ENCODE measurements at regions not wholly inside any gene's neighbourhood (a gene's known extent, or its start where the extent isn't known, plus 50 kb on each side); places are given as distances from the start of the nearest gene placed in this dataset.
"Not testable (repeated sequence)": the region's sequence is repeated elsewhere in the genome, so short reads cannot be mapped to it uniquely, and the experiment has no call there.

- no peak for DNase-seq
These were observed 266.3 kb upstream of the LINC00305 start for GRCh38 chr18:64415218-64415617.

DNA sequence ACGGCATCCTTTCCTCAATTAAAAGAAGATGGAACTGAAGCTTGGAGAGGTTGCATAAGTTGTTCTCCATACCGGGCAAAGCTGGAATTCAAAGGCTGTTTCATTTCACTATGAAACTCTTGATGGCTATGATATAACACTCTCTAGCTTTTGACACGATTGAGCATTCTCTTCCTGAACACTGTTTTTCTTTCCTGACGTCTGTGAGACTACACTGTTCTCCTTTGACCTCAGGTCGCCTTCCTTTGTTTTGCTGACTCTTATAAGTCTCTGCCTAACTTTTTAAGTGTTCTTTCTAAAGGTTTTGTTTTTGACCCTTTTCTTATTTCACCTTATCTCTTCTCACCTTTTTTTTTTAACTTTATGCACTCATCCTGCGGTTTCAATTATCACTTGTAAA lies 261.8 kb upstream of the LINC00305 start:
- DNase-seq, result no peak

DNA sequence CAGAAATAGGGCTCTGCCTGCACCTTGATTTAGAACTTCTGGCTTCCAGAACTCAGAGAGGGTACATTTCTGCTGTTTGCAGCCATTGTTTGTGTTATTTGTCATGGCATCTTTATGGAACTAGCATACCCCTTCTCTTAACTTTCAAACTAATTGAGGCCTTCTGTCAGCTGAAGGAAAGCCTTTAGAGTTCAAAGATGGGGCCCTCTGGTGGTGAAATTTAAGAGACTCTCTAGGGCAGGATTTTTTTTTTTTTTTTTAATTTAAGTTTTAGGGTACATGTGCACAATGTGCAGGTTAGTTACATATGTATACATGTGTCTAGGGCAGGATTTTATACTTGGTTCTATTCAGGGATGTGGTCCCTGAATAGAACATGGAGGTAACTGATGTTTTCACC lies 260.6 kb upstream of the LINC00305 start:
- no peak for DNase-seq

- no peak for DNase-seq
These were observed 258.7 kb upstream of the LINC00305 start for GRCh38 chr18:64407606-64408005.

DNA sequence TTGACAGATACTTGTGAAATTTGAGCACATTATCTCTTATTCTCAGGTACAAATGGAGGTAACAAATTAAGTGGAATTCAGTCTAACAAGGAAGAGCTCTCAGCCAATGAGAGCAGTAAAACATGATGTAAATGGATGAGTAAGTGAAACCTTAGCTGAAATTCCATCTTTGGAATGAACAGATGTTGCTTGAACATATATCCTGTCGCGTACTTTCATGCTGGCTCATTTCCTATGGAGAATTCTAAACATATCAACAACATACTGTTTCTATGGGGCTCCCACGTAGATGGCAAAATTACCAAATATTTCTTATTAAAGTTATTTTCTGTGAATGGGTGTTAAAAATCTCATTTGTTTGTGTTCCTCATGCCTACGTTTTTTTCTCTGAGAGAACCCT lies 256.3 kb upstream of the LINC00305 start:
- DNase-seq, result no peak

DNA sequence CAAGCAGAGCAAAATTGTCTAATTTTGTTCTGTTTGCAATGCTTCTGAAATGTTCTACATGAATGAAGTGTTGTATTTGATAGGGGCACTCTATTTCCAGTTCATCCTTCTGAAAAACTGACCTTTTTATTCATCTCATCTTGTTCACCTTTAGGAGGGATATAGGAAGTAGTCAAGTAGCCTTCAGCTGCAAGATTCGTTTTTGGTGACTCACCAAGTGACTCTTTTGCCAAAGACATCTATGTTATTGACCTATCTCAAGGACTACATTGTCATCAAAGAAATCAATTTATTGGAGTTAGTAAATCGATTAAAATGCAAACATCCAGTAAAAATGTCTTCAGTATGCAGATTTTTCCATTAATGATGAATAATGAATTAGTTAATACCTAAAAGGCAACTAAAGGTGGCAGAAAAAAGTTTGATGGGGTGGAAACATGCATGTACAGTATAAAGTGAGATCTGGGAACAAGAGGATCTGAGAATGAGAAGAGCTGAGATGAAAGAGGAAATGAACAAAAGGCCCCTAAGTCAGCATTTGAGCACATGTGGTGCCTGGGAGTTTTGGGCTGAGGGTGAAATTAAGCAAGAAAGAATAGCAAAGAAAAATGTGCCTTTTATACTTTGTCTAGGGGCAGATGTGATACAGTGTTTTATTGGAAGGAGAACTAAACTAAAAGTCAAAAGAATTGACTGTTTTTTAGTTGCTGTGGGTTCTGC lies 255.1 kb upstream of the LINC00305 start:
- no peak for DNase-seq

- no peak for DNase-seq
These were observed 253.7 kb upstream of the LINC00305 start for GRCh38 chr18:64402636-64403035.

- no peak for DNase-seq
These were observed 252.6 kb upstream of the LINC00305 start for GRCh38 chr18:64401268-64402060.

- DNase-seq, result no peak
These were observed 250.7 kb upstream of the LINC00305 start for GRCh38 chr18:64399566-64399965.

- no peak for DNase-seq
These were observed 249.4 kb upstream of the LINC00305 start for GRCh38 chr18:64398320-64398719.

- DNase-seq, result no peak
These were observed 243.3 kb upstream of the LINC00305 start for GRCh38 chr18:64392202-64392601.

DNA sequence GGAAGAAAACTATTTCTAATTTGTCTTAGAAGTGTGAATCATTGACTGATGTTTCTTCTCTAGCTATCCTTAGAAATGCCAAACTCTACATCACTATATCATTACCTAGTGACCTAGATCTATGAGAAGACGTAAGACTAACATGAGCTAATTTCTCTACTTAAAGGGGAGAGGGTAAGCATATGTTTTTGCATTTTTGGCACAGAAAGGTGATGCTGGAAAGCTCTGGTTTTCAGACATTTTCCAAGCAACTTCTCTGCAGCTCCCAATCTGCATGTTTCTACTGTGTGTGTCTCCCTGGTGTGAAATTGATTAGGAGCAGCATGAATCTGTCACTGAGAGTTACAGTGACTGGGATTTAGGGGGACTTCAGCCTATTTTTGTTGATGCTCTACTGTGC lies 235.2 kb upstream of the LINC00305 start:
- DNase-seq, result no peak

- no peak for DNase-seq
These were observed 231.2 kb upstream of the LINC00305 start for GRCh38 chr18:64380117-64380516.

- no peak for DNase-seq
These were observed 230.8 kb upstream of the LINC00305 start for GRCh38 chr18:64379662-64380061.

DNA sequence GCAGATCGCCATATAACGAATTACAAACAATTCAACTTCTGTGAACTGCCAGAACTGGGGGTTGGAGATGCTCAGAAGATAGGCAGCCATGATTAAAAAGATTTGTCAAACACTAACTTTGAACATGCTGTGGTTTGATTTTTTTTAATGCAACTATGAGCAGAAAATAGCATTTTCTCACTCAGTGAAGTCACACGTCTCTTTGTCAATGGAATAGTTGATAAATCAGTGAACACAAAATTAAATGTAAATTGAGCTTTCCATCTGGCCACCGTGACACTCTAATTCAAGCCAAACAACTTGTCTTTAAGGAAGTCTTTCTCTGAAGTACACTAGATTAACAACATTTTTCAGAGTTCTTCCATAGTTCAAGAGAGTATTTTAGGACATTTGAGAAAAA lies 228.6 kb upstream of the LINC00305 start:
- no peak for DNase-seq

DNA sequence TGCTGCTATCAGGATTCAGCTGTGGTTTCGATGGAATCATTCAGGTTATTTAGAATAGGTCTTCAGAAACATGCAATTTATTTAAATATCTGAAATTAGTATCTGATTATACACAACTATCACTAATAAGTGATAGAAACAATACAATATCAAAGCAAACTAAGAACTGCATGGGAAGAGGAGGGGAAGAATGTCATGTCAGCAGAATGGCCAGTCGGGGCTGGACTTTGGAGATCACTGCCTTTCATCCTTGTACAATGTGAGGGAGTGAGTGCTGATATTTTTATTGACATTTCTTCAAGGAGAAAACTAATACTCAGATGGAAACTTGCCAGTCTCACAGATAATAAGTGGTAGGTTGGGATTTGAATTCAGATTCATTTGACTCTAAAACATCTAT lies 224.0 kb upstream of the LINC00305 start:
- DNase-seq, result no peak

GRCh38 chr18:64369830-64370440 lies 221.0 kb upstream of the LINC00305 start:
- not testable (repeated sequence) for DNase-seq

GRCh38 chr18:64365106-64365505 lies 216.2 kb upstream of the LINC00305 start:
- no peak for DNase-seq

DNA sequence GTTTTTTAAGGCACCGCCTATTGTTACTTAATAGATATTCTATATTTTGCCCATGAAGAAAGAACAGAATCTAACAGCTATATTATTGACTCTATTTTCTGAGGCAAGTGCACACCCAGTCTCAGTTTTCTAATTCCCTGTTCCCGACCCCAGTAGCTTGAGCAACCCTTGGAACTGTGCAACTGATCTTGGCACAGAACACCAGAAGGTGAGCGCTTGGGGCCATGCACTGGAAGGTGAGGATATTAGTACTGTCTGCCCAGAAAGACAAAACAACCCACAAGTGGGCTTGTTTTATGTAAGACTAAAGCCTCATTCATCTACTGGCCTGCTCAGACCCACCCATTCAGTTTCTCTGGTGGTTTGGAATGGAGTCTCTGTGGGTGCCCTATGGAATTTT lies 188.8 kb upstream of the LINC00305 start:
- DNase-seq, result no peak

DNA sequence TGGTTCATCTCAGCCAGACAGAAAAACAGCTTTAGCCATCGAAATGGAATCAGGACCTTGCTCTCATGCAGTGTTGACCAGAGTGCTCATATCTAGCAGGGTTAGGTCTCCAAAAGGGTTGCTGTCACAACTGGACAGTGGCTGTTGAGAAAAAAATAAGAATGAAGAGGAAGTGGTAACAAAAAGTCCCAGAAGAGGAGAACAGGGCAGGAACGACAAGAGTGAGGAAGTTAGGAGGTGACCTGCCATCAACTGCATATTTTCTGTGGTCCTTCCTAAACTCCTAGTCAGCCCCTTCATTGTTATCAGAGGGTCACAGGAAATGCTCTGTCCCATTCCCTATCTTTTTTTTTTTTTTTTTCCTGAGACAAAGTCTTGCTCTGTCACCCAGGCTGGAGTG lies 188.1 kb upstream of the LINC00305 start:
- no peak for DNase-seq

- no peak for DNase-seq
These were observed 185.9 kb upstream of the LINC00305 start for GRCh38 chr18:64334748-64335147.

DNA sequence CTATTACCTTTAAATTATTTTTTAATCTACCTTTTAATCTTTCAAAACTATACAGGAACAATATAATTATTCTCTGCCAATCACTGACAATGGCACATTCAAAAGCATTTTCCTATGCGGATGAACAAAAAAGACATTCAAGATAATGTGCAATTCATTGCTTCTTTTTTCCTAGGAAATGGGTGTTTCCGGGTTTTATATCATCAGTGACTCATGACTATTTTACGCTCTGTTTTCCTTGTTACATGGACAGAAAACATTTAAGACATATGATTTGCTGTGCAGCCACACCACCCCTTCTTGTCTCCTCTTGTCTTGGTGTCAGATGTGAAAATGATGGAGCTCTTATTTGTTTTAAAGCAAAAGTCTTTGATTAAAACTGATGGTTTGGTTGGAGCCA lies 184.7 kb upstream of the LINC00305 start:
- DNase-seq, result no peak

- DNase-seq, result no peak
These were observed 183.9 kb upstream of the LINC00305 start for GRCh38 chr18:64332835-64333234.
